ENCODE measurements at regions not wholly inside any gene's neighbourhood (a gene's known extent, or its start where the extent isn't known, plus 50 kb on each side); places are given as distances from the start of the nearest gene placed in this dataset.

GRCh38 chr12:24081092-24081529 is 131.6 kb upstream of the SOX5 start:
- 77 to 78% methylated on average over 4 of the region's 4 CpGs for WGBS, 2 donors
- Histone ChIP-seq H3K27me3 (no peaks in the 10 kb centered on the region), H3K36me3 (ENCODE audit: low read depth, missing control alignments) (no peaks in the 10 kb centered on the region), H3K4me3 (no peak overlapping the region), H3K9me3 (no peaks in the 10 kb centered on the region), H3K4me1 (no peaks in the 10 kb centered on the region), H3K27ac (no peak overlapping the region)
- intact Hi-C loops (cut with DNase I; ENCODE audit: low total_unique reads) = no loop called here
- TF ChIP-seq POLR2A (IDR thresholded peaks at IDR 0.05) = no peak
- TF ChIP-seq CTCF (IDR thresholded peaks at IDR 0.05) = no peak
- no peak for DNase-seq

- no peak overlapping the region for H3K4me3 ChIP-seq
- intact Hi-C loops (cut with DNase I; ENCODE audit: low total_unique reads) = no loop called here
- H3K27me3 ChIP-seq = no peaks in the 10 kb centered on the region
- H3K36me3 ChIP-seq (ENCODE audit: low read depth, missing control alignments) = no peaks in the 10 kb centered on the region
- TF ChIP-seq POLR2A (IDR thresholded peaks at IDR 0.05) (no peak), CTCF (IDR thresholded peaks at IDR 0.05) (no peak)
- H3K4me1 ChIP-seq = no peaks in the 10 kb centered on the region
- H3K27ac ChIP-seq = no peak overlapping the region
- no peaks in the 10 kb centered on the region for H3K9me3 ChIP-seq
- no peak for DNase-seq
These were observed 131.0 kb upstream of the SOX5 start for GRCh38 chr12:24080465-24080864.

- no peaks in the 10 kb centered on the region for H3K36me3 ChIP-seq (ENCODE audit: low read depth, missing control alignments)
- no peak for DNase-seq
- TF ChIP-seq POLR2A (IDR thresholded peaks at IDR 0.05) (no peak), CTCF (IDR thresholded peaks at IDR 0.05) (no peak)
- intact Hi-C loops (cut with DNase I; ENCODE audit: low total_unique reads) = no loop called here
- WGBS, 2 donors = 69 to 95% methylated on average over 2 of the region's 2 CpGs
- no peak overlapping the region for H3K27ac ChIP-seq
- H3K4me3 ChIP-seq = no peak overlapping the region
- no peaks in the 10 kb centered on the region for H3K27me3 ChIP-seq
- H3K4me1 ChIP-seq = no peaks in the 10 kb centered on the region
- H3K9me3 ChIP-seq = no peaks in the 10 kb centered on the region
These were observed 129.6 kb upstream of the SOX5 start for GRCh38 chr12:24079083-24079482.

- Histone ChIP-seq H3K9me3 (no peaks in the 10 kb centered on the region), H3K4me1 (no peaks in the 10 kb centered on the region), H3K27me3 (no peaks in the 10 kb centered on the region), H3K4me3 (no peak overlapping the region), H3K36me3 (ENCODE audit: low read depth, missing control alignments) (no peaks in the 10 kb centered on the region), H3K27ac (no peak overlapping the region)
- TF ChIP-seq CTCF (IDR thresholded peaks at IDR 0.05) (no peak), POLR2A (IDR thresholded peaks at IDR 0.05) (no peak)
- no peak for DNase-seq
- WGBS, 2 donors = 88 to 90% methylated on average over 1 of the region's 1 CpG
- intact Hi-C loops (cut with DNase I; ENCODE audit: low total_unique reads) = no loop called here
These were observed 128.9 kb upstream of the SOX5 start for GRCh38 chr12:24078318-24078765.

- intact Hi-C loops (cut with DNase I; ENCODE audit: low total_unique reads) = no loop called here
- Histone ChIP-seq H3K4me3 (no peak overlapping the region), H3K27me3 (no peaks in the 10 kb centered on the region), H3K4me1 (no peaks in the 10 kb centered on the region), H3K27ac (no peak overlapping the region), H3K36me3 (ENCODE audit: low read depth, missing control alignments) (no peaks in the 10 kb centered on the region), H3K9me3 (no peaks in the 10 kb centered on the region)
- no peak for DNase-seq
- no peak for TF ChIP-seq POLR2A (IDR thresholded peaks at IDR 0.05)
- no peak for TF ChIP-seq CTCF (IDR thresholded peaks at IDR 0.05)
- WGBS, 2 donors = 84 to 85% methylated on average over 5 of the region's 5 CpGs
These were observed 127.7 kb upstream of the SOX5 start for GRCh38 chr12:24077161-24077560.
